ENCODE measurements at regions not wholly inside any gene's neighbourhood (a gene's known extent, or its start where the extent isn't known, plus 50 kb on each side); places are given as distances from the start of the nearest gene placed in this dataset.

GRCh38 chr1:96291468-96291867, 430.1 kb upstream of the PTBP2 start:
- Mint-ChIP-seq H3K4me3 (no peak overlapping the region), H3K27me3 (no peaks in the 10 kb centered on the region), H3K4me1 (ENCODE audit: low read depth) (no peaks in the 10 kb centered on the region), H3K9me3 (peaks cover 13% of the 10 kb centered on the region), H3K27ac (no peak overlapping the region), H3K36me3 (ENCODE audit: low read depth) (no peaks in the 10 kb centered on the region)
- no peak overlapping the region for H3K4me3 ChIP-seq (ENCODE audit: low read length)
- no peaks in the 10 kb centered on the region for H3K27me3 ChIP-seq (ENCODE audit: control insufficient read depth in 1 of 2, insufficient read depth in 2 of 2, low read length in 2 of 2)
- ChIA-PET POLR2A (no interaction called here), CTCF (no interaction called here)
- ATAC-seq (ENCODE audit: poor library complexity) (no peak), DNase-seq (no peak)
- TF ChIP-seq CTCF (IDR thresholded peaks at IDR 0.05) = no peak
- H3K36me3 ChIP-seq (ENCODE audit: insufficient read depth, low read length) = no peaks in the 10 kb centered on the region
- intact Hi-C loops (cut with DNase I, micrococcal nuclease) = no loop called here
- H3K27ac ChIP-seq (ENCODE audit: low read depth in 1 of 2, low read length in 2 of 2) = no peak overlapping the region
- no peaks in the 10 kb centered on the region for H3K4me1 ChIP-seq (ENCODE audit: insufficient read depth, low read length)
- H3K9me3 ChIP-seq (ENCODE audit: control insufficient read depth in 1 of 2, insufficient read depth in 1 of 2, low read length in 2 of 2) = peaks cover 9 to 11% of the 10 kb centered on the region in 2 experiments

- Mint-ChIP-seq H3K27ac (no peak overlapping the region), H3K36me3 (ENCODE audit: low read depth) (no peaks in the 10 kb centered on the region), H3K4me1 (ENCODE audit: low read depth) (no peaks in the 10 kb centered on the region), H3K4me3 (no peak overlapping the region), H3K9me3 (peaks cover 7% of the 10 kb centered on the region), H3K27me3 (no peaks in the 10 kb centered on the region)
- ChIA-PET CTCF (no interaction called here), POLR2A (no interaction called here)
- DNase-seq (no peak), ATAC-seq (ENCODE audit: poor library complexity) (no peak)
- intact Hi-C loops (cut with DNase I, micrococcal nuclease) = no loop called here
- Histone ChIP-seq H3K36me3 (ENCODE audit: insufficient read depth, low read length) (no peaks in the 10 kb centered on the region), H3K4me3 (ENCODE audit: low read length) (no peak overlapping the region), H3K4me1 (ENCODE audit: insufficient read depth, low read length) (no peaks in the 10 kb centered on the region), H3K27ac (ENCODE audit: low read depth in 1 of 2, low read length in 2 of 2) (no peak overlapping the region), H3K27me3 (ENCODE audit: control insufficient read depth in 1 of 2, insufficient read depth in 2 of 2, low read length in 2 of 2) (no peaks in the 10 kb centered on the region), H3K9me3 (ENCODE audit: control insufficient read depth in 1 of 2, insufficient read depth in 1 of 2, low read length in 2 of 2) (peaks cover 9 to 11% of the 10 kb centered on the region in 2 experiments)
- TF ChIP-seq CTCF (IDR thresholded peaks at IDR 0.05) = no peak
Observed at GRCh38 chr1:96292141-96292540, 429.4 kb upstream of the PTBP2 start.

GRCh38 chr1:96296991-96297390, 424.6 kb upstream of the PTBP2 start:
- ATAC-seq (ENCODE audit: poor library complexity) = no peak
- no peak overlapping the region for H3K4me3 ChIP-seq (ENCODE audit: low read length)
- Mint-ChIP-seq H3K4me1 (ENCODE audit: low read depth) (no peaks in the 10 kb centered on the region), H3K27ac (no peak overlapping the region), H3K4me3 (no peak overlapping the region), H3K27me3 (no peaks in the 10 kb centered on the region), H3K36me3 (ENCODE audit: low read depth) (no peaks in the 10 kb centered on the region), H3K9me3 (peaks cover 5% of the 10 kb centered on the region)
- no peaks in the 10 kb centered on the region for H3K36me3 ChIP-seq (ENCODE audit: insufficient read depth, low read length)
- no peaks in the 10 kb centered on the region for H3K27me3 ChIP-seq (ENCODE audit: control insufficient read depth in 1 of 2, insufficient read depth in 2 of 2, low read length in 2 of 2)
- no peaks in the 10 kb centered on the region for H3K4me1 ChIP-seq (ENCODE audit: insufficient read depth, low read length)
- no peak for TF ChIP-seq CTCF (IDR thresholded peaks at IDR 0.05)
- no peak overlapping the region for H3K27ac ChIP-seq (ENCODE audit: low read depth in 1 of 2, low read length in 2 of 2)
- CTCF ChIA-PET = no interaction called here
- POLR2A ChIA-PET = no interaction called here
- DNase-seq = no peak
- intact Hi-C loops (cut with DNase I, micrococcal nuclease) = no loop called here
- no peaks in the 10 kb centered on the region for H3K9me3 ChIP-seq (ENCODE audit: control insufficient read depth in 1 of 2, insufficient read depth in 1 of 2, low read length in 2 of 2)
